Aorta (tissue), 5 donors: ENCODE measurements at regions not wholly inside any gene's neighbourhood (a gene's known extent, or its start where the extent isn't known, plus 50 kb on each side); places are given as distances from the start of the nearest gene placed in this dataset.
"Not testable (repeated sequence)": the region's sequence is repeated elsewhere in the genome, so short reads cannot be mapped to it uniquely, and the experiment has no call there.

Source experiments
- ATAC-seq: fragments of 200-7000 bp; cut with Tn5 transposase; one replicate; pipeline ENCODE4 v1.9.1; 2022; ENCODE audit warnings: moderate library complexity; ENCODE audit not compliant: low FRiP score
- DNase-seq, 2 donors: peaks; one replicate each; pipeline ENCODE4 v3.0.0-alpha.2; 2020
- H3K27ac ChIP-seq, 2 donors: one replicate each; pipeline ENCODE4 v1.5.1; 2013; ENCODE audit warnings: low read length in 2 of 2, mild to moderate bottlenecking in 2 of 2, moderate library complexity in 2 of 2, control low read depth in 1 of 2, inconsistent platforms in 1 of 2, low read depth in 1 of 2
- H3K27me3 ChIP-seq, 2 donors: one replicate each; pipeline ENCODE4 v1.6.1; 2013; ENCODE audit warnings: control low read depth in 1 of 2, low read length in 1 of 2, mild to moderate bottlenecking in 1 of 2, moderate library complexity in 1 of 2; ENCODE audit not compliant: insufficient read depth in 2 of 2, control insufficient read depth in 1 of 2
- H3K36me3 ChIP-seq, 2 donors: one replicate each; pipeline ENCODE4 v1.6.1; 2013; ENCODE audit warnings: control low read depth in 1 of 2, low read length in 1 of 2, mild to moderate bottlenecking in 1 of 2; ENCODE audit not compliant: insufficient read depth in 2 of 2, control insufficient read depth in 1 of 2
- H3K4me1 ChIP-seq, 2 donors: one replicate each; pipeline ENCODE4 v1.6.1; 2013; ENCODE audit warnings: low read length in 2 of 2, control low read depth in 1 of 2, mild to moderate bottlenecking in 1 of 2, moderate library complexity in 1 of 2; ENCODE audit not compliant: insufficient read depth in 2 of 2, control insufficient read depth in 1 of 2
- H3K4me3 ChIP-seq, 2 donors: one replicate each; pipeline ENCODE4 v1.5.1; 2013; ENCODE audit warnings: low read length in 2 of 2, control low read depth in 1 of 2, mild to moderate bottlenecking in 1 of 2
- H3K9me3 ChIP-seq: one replicate; pipeline ENCODE4 v1.6.1; 2013; ENCODE audit warnings: mild to moderate bottlenecking, low read length; ENCODE audit not compliant: control insufficient read depth
- WGBS, 2 donors: extraction: QIAGEN DNeasy Blood & Tissue Kit; methylation state at CpG; one replicate each; pipeline ENCODE4 v1.1.7; 2013; 5-methylcytosine and 5-hydroxymethylcytosine counted together
- intact Hi-C, 2 donors: fragments of 100-400 bp; cut with DNase I; formaldehyde crosslinking; loops; one replicate each; pipeline versions ENCODE4 v1.14.2 to v1.15.0; 2022
- donor health status: healthy with polysubstance abuse.
- donor health status: Bipolar disorder and iron deficiency.
- donor health status: DM: no; HTN: no; CAD: no.
- donor health status: DM: no; HTN: no; CAD: no.
- donor health status: DM: yes; HTN: yes; CAD: no.

GRCh38 chr1:226461087-226461486 is 53.2 kb upstream of the PARP1 start:
- H3K9me3 ChIP-seq, result peaks cover 8% of the 10 kb centered on the region
- ATAC-seq, result no peak
- no peaks in the 10 kb centered on the region for H3K36me3 ChIP-seq
- intact Hi-C loops, result no loop called here
- no peak overlapping the region for H3K27ac ChIP-seq
- WGBS, 2 donors, result 86 to 87% methylated on average over 4 of the region's 4 CpGs
- H3K4me1 ChIP-seq, result no peaks in the 10 kb centered on the region
- no peak overlapping the region for H3K4me3 ChIP-seq
- no peak for DNase-seq
- no peaks in the 10 kb centered on the region for H3K27me3 ChIP-seq

- H3K27ac ChIP-seq, result no peak overlapping the region
- ATAC-seq (no peak), DNase-seq (no peak)
- no peaks in the 10 kb centered on the region for H3K27me3 ChIP-seq
- H3K9me3 ChIP-seq, result peaks cover 10% of the 10 kb centered on the region
- intact Hi-C loops, result no loop called here
- H3K4me3 ChIP-seq, result no peak overlapping the region
- H3K36me3 ChIP-seq, result no peaks in the 10 kb centered on the region
- H3K4me1 ChIP-seq, result no peaks in the 10 kb centered on the region
- WGBS, 2 donors, result 95 to 96% methylated on average over 24 to 25 of the region's 25 CpGs
Observed at GRCh38 chr1:226463925-226464586, 56.2 kb upstream of the PARP1 start.

GRCh38 chr1:226464587-226464971 is 56.7 kb upstream of the PARP1 start:
- H3K9me3 ChIP-seq, result peaks cover 10% of the 10 kb centered on the region
- H3K27me3 ChIP-seq, H3K36me3 ChIP-seq, H3K4me1 ChIP-seq, ATAC-seq, H3K4me3 ChIP-seq, DNase-seq, intact Hi-C loops, H3K27ac ChIP-seq: not testable (repeated sequence)
- 97 to 98% methylated on average over 2 of the region's 2 CpGs for WGBS, 2 donors

GRCh38 chr1:226466296-226466695 is 58.4 kb upstream of the PARP1 start:
- H3K4me3 ChIP-seq, result no peak overlapping the region
- DNase-seq (no peak), ATAC-seq (no peak)
- intact Hi-C loops, result no loop called here
- WGBS, 2 donors, result 72 to 73% methylated on average over 5 of the region's 5 CpGs
- H3K36me3 ChIP-seq, result no peaks in the 10 kb centered on the region
- no peaks in the 10 kb centered on the region for H3K27me3 ChIP-seq
- H3K27ac ChIP-seq, result no peak overlapping the region
- H3K4me1 ChIP-seq, result no peaks in the 10 kb centered on the region
- peaks cover 10% of the 10 kb centered on the region for H3K9me3 ChIP-seq

GRCh38 chr1:226467443-226467842 is 59.5 kb upstream of the PARP1 start:
- no peaks in the 10 kb centered on the region for H3K36me3 ChIP-seq
- peaks cover 7% of the 10 kb centered on the region for H3K9me3 ChIP-seq
- no peak for DNase-seq
- H3K4me3 ChIP-seq, result no peak overlapping the region
- no peaks in the 10 kb centered on the region for H3K4me1 ChIP-seq
- no peak overlapping the region for H3K27ac ChIP-seq
- no peak for ATAC-seq
- no peaks in the 10 kb centered on the region for H3K27me3 ChIP-seq
- intact Hi-C loops, result no loop called here
- 87 to 90% methylated on average over 4 of the region's 4 CpGs for WGBS, 2 donors

- H3K27ac ChIP-seq, result no peak overlapping the region
- H3K27me3 ChIP-seq, result no peaks in the 10 kb centered on the region
- ATAC-seq (no peak), DNase-seq (no peak)
- peaks cover 3% of the 10 kb centered on the region for H3K9me3 ChIP-seq
- no peak overlapping the region for H3K4me3 ChIP-seq
- H3K36me3 ChIP-seq, result no peaks in the 10 kb centered on the region
- intact Hi-C loops, result no loop called here
- H3K4me1 ChIP-seq, result no peaks in the 10 kb centered on the region
- WGBS, 2 donors, result 92 to 93% methylated on average over 12 of the region's 12 CpGs
Observed at GRCh38 chr1:226470921-226471866, 63.3 kb upstream of the PARP1 start.

GRCh38 chr1:226473325-226473724 is 65.4 kb upstream of the PARP1 start:
- no peak overlapping the region for H3K4me3 ChIP-seq
- no peak for DNase-seq
- H3K27me3 ChIP-seq, result no peaks in the 10 kb centered on the region
- no peaks in the 10 kb centered on the region for H3K36me3 ChIP-seq
- H3K9me3 ChIP-seq, result no peaks in the 10 kb centered on the region
- no peak overlapping the region for H3K27ac ChIP-seq
- no peak for ATAC-seq
- WGBS, 2 donors, result 91 to 92% methylated on average over 5 of the region's 5 CpGs
- intact Hi-C loops, result no loop called here
- H3K4me1 ChIP-seq, result no peaks in the 10 kb centered on the region

GRCh38 chr1:226474041-226474440 is 66.1 kb upstream of the PARP1 start:
- ATAC-seq, result no peak
- Histone ChIP-seq H3K27me3 (no peaks in the 10 kb centered on the region), H3K27ac (no peak overlapping the region), H3K36me3 (no peaks in the 10 kb centered on the region), H3K4me1 (no peaks in the 10 kb centered on the region), H3K9me3 (no peaks in the 10 kb centered on the region), H3K4me3 (no peak overlapping the region)
- no peak for DNase-seq
- WGBS, 2 donors, result 75 to 79% methylated on average over 3 of the region's 3 CpGs
- intact Hi-C loops, result no loop called here
